ENCODE measurements at regions not wholly inside any gene's neighbourhood (a gene's known extent, or its start where the extent isn't known, plus 50 kb on each side); places are given as distances from the start of the nearest gene placed in this dataset.
"Not testable (repeated sequence)": the region's sequence is repeated elsewhere in the genome, so short reads cannot be mapped to it uniquely, and the experiment has no call there.

DNA sequence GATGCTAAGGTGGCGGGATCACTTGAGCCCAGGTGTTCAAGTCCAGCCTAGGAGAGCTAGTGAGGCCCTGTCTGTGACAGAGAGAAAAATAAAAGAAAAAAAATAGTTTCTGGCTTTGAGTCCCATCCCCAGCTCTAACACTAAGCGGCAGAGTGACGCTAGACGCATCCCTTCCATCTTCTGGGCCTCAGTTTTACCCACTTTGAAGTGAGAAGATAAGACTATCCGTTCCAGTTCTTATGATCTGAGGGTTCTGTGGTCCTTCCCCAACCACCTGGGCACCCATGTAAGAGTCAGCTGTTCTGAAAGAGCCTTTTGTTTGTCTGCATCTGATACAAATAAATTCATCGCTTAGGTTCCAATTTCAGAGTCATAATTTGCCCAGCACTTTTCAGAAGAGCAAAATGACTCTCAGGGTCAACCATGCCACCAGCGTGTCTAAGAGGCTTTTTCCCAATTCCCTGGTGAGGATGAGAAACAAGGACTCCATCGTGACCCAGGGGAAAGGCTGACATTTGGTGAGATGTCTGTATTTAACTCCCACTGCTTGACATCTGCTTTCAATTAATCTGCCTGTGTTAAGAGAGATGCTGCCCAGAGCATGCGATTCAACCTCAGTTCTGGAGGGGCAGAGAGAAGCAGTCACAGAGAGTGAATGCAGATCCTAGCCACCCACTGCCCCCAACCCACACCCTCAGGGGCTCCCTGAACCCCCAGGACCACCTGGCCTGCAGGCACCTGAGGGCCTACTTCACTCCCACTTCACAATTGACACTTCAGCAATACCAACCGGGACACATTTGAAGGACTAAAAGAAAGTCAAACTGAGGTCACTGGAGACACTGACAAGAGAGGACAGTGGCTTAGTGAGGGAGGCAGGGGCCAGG is 131.6 kb upstream of the TOP1 start:
- in situ Hi-C loops (cut with HindIII; ENCODE audit: low pct_unique_long_range_greater_than_20kb, low sequenced_read_pairs): no loop called here
- TF ChIP-seq JUND (IDR thresholded peaks at IDR 0.05; ENCODE audit: low read depth): no peak
- no peak for DNase-seq (ENCODE audit: low read depth in 1 of 2, low spot score in 1 of 2)

DNA sequence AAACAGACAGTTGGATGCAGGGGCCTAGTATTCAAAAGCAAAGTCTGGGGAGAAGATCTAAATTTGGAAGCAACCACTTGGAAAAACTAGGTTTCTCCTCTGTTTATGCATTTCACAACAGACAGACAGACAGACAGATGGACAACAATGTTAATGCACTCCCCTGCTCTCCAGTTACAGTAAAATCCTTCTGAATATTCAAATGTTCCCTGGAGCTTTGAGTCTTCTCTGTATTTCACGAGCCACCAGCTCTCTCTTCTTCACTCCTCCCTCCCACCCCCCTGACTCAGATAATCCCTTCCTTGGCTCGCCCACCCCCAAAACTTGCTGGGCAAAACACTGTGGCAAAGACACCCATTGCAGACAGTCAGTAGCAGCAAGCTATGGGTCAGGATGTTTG is 129.3 kb upstream of the TOP1 start:
- DNase-seq (ENCODE audit: low read depth in 1 of 2, low spot score in 1 of 2): no peak
- in situ Hi-C loops (cut with HindIII; ENCODE audit: low pct_unique_long_range_greater_than_20kb, low sequenced_read_pairs): no loop called here
- TF ChIP-seq JUND (IDR thresholded peaks at IDR 0.05; ENCODE audit: low read depth): no peak

DNA sequence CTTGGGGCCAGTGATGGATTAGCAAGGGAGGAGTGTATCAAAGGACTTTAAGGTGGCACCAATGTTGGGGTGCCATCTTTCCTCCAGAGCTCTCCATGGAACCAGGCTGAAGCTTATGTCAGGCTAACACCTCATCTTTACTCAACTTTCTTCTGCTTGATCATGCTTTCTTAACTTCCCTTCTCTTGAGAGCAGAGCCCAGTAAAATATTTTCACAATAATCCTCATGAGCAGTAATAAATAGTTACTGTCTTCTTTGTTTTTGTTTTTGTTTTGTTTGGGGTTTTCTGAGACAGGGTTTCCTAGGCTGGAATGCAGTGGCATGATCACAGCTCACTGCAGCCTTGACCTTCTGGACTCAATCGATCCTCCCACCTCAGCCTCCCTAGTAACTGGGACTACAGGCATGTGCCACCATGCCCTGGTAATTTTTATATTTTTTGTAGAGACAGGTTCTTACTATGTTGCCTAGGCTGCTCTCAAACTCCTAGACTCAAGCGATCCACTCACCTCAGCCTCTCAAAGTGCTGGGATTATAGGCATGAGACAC is 127.9 kb upstream of the TOP1 start:
- in situ Hi-C loops (cut with HindIII; ENCODE audit: low pct_unique_long_range_greater_than_20kb, low sequenced_read_pairs): no loop called here
- no peak for DNase-seq (ENCODE audit: low read depth in 1 of 2, low spot score in 1 of 2)
- TF ChIP-seq JUND (IDR thresholded peaks at IDR 0.05; ENCODE audit: low read depth): no peak

DNA sequence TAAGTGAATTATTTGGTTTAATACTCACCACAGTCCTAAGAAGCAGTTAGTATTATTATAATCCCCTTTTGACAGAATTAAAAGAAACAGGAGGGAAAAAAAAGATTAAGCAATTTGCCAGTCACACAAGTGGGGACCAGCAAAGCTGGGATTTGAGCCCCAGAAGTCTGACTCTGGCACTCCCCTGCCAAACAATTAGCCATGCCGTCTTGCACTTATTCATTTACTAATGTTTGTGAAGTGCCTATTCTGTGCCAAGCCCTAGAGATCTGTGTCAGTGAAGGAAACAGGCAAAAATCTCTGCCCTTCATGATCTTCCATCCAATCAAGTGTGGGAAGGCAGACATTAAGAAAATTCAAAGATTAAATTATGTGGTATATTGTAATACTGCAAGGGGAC is 126.0 kb upstream of the TOP1 start:
- no peak for DNase-seq (ENCODE audit: low read depth in 1 of 2, low spot score in 1 of 2)
- no peak for TF ChIP-seq JUND (IDR thresholded peaks at IDR 0.05; ENCODE audit: low read depth)
- in situ Hi-C loops (cut with HindIII; ENCODE audit: low pct_unique_long_range_greater_than_20kb, low sequenced_read_pairs): no loop called here

DNA sequence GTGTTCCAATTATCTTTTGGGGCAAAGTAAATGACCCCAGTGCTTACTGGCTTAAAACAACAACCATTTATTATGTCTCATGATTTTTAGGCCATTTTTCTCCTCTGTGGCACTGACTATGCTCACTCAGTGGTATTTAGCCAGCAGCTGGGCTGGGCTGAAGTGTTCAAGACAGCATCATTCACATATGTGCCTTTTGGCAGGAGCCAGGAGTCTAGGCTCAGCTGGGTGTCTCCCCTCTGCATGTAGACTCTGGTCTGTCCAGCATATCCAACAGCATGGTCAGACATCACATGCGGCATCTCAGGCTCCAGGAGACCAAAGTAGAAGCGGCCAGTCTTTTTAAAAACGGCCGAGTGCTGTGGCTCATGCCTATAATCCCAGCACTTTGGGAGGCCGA is 120.3 kb upstream of the TOP1 start:
- no peak for TF ChIP-seq JUND (IDR thresholded peaks at IDR 0.05; ENCODE audit: low read depth)
- in situ Hi-C loops (cut with HindIII; ENCODE audit: low pct_unique_long_range_greater_than_20kb, low sequenced_read_pairs): no loop called here
- no peak for DNase-seq (ENCODE audit: low read depth in 1 of 2, low spot score in 1 of 2)

DNA sequence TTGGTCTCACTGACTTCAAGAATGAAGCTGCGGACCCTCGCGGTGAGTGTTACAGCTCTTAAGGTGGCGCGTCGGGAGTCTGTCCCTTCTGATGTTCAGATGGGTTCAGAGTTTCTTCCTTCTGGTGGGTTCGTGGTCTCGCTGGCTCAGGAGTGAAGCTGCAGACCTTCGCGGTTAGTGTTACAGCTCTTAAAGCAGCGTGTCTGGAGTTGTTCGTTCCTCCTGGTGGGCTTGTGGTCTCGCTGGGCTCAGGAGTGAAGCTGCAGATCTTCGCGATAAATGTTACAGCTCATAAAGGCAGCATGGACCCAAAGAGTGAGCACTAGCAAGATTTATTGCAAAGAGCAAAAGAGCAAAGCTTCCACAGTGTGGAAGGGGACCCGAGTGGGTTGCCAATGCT is 119.1 kb upstream of the TOP1 start:
- in situ Hi-C loops (cut with HindIII; ENCODE audit: low pct_unique_long_range_greater_than_20kb, low sequenced_read_pairs); DNase-seq (ENCODE audit: low read depth in 1 of 2, low spot score in 1 of 2): not testable (repeated sequence)

DNA sequence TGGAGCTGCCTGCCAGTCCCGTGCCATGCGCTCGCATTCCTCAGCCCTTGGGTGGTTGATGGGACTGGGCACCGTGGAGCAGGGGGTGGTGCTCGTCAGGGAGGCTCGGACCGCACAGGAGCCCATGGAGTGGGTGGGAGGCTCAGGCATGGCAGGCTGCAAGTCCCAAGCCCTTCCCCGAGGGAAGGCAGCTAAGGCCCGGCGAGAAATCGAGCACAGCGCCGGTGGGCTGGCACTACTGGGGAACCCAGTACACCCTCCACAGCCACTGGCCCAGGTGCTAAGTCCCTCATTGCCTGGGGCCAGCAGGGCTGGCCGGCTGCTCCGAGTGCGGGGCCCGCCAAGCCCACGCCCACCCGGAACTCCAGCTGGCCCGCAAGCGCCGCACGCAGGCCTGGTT is 118.2 kb upstream of the TOP1 start:
- in situ Hi-C loops (cut with HindIII; ENCODE audit: low pct_unique_long_range_greater_than_20kb, low sequenced_read_pairs); DNase-seq (ENCODE audit: low read depth in 1 of 2, low spot score in 1 of 2): not testable (repeated sequence)

DNA sequence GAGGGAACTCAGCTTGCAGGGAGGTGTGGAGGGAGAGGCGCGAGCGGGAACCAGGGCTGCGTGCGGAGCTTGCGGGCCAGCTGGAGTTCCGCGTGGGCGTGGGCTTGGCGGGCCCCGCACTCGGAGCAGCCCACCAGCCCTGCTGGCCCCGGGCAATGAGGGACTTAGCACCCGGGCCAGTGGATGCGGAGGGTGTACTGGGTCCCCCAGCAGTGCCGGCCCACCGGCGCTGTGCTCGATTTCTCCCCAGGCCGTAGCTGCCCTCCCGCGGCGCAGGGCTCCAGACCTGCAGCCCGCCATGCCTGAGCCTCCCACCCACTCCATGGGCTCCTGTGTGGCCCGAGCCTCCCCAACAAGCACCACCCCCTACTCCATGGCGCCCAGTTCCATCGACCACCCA is 117.5 kb upstream of the TOP1 start:
- not testable (repeated sequence) for DNase-seq (ENCODE audit: low read depth in 1 of 2, low spot score in 1 of 2)

DNA sequence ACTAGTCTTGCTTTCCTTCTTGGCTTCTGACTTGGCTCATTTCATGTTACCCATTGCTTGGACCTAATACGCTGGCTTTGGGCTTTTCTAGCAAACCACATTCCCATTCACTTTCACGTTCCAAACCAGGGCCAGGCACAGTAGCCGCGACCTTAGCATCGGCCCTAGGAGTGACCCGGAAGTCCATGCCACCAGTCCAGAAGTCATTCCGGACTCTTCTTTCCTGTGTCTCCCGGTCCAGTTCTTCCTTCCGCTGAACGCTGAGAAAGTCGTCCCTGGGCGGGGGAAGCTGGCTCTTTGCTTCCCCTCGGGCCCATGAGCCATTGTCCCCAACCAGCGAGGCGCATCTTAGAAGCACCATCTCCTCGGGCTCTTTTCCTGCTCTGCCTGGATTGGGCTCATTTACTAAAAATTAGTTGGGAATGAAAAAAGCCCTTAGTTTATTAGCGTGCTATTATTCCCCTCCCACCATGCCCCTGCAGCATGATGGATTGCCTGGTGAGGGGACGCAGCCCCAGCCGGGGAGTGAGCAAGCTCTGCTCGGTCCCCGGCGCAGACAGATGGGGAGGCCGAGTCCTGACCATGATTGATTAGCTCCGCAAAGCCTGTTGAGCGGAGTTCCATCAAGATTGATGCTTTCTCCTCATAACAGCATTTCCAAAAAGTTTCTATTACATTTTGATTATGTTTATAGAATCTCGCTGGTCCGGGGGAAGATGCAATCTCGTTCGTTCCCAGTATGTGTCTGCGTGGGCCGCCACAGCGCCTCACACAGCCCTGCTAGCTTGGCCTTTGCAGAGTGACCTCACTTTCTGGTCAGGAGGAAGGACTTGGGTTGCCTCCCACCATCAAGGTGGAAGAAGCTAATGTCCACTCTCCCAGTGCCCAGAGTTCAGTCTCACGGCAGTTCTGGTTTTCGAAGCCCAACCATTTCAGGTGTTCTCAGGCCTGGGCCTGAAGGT is 115.1 kb upstream of the TOP1 start:
- TF ChIP-seq JUND (IDR thresholded peaks at IDR 0.05; ENCODE audit: low read depth): no peak
- no peak for DNase-seq (ENCODE audit: low read depth in 1 of 2, low spot score in 1 of 2)
- in situ Hi-C loops (cut with HindIII; ENCODE audit: low pct_unique_long_range_greater_than_20kb, low sequenced_read_pairs): no loop called here

More for the DNA sequence above, 117.5 kb upstream of the TOP1 start:
- in situ Hi-C loops (cut with HindIII; ENCODE audit: low pct_unique_long_range_greater_than_20kb, low sequenced_read_pairs): not testable (repeated sequence)

DNA sequence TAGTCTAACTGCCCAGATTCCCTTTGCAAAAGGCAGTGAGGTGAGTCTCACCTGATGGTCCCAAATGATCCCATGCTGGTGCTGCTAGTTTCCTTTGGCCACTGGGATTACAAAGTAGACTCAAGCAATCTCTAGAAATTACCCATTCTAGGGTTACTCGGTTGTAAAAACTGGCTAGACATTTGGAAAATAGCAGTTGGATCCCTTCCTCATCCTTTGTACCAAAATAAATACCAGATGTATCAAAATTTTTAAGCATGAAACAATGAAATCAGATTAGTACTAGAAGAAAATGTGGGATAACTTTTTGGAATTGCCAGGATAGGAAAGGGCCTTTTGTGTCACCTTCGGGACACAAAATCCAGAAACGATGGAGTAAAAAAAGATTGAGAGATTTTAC is 112.9 kb upstream of the TOP1 start:
- DNase-seq (ENCODE audit: low read depth in 1 of 2, low spot score in 1 of 2): no peak
- in situ Hi-C loops (cut with HindIII; ENCODE audit: low pct_unique_long_range_greater_than_20kb, low sequenced_read_pairs): no loop called here
- no peak for TF ChIP-seq JUND (IDR thresholded peaks at IDR 0.05; ENCODE audit: low read depth)

DNA sequence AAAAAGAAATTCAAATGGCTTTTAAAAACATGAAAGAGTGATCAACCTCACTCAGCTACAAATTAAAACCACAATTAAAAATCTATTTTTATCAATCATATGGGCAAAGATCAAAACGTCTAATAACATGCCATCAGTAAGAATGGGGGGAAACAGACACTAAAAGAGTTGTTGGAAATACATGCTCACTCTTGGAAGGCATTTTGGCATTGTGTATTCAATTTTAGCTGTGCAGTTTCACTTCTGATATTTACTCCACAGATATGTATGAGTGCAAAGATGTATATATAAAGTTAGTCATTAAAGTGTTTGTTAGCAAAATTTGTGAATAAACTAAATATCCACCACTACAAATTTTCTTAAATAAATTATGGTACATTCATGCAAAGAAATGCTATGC is 112.3 kb upstream of the TOP1 start:
- no peak for DNase-seq (ENCODE audit: low read depth in 1 of 2, low spot score in 1 of 2)
- TF ChIP-seq JUND (IDR thresholded peaks at IDR 0.05; ENCODE audit: low read depth): no peak
- in situ Hi-C loops (cut with HindIII; ENCODE audit: low pct_unique_long_range_greater_than_20kb, low sequenced_read_pairs): no loop called here

DNA sequence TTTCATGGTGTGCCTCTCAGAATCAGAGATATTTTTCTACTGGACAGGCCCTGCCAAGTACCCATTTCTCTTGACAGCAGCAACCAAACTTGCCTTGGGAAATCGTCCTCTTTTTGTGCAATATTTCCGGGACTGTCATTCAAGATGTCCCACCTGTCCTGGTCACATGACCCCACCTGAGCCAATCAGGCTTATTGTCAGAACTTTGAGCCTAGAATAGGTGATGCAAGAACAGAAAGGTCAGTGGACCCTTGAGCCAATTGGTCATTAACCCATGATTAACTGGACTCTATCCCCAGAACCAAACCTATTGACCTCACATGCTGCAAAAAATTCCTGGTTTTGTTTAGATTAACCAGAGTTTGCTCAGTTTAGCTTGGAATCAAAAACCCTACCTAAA is 108.3 kb upstream of the TOP1 start:
- TF ChIP-seq JUND (IDR thresholded peaks at IDR 0.05; ENCODE audit: low read depth): no peak
- in situ Hi-C loops (cut with HindIII; ENCODE audit: low pct_unique_long_range_greater_than_20kb, low sequenced_read_pairs): no loop called here
- no peak for DNase-seq (ENCODE audit: low read depth in 1 of 2, low spot score in 1 of 2)

DNA sequence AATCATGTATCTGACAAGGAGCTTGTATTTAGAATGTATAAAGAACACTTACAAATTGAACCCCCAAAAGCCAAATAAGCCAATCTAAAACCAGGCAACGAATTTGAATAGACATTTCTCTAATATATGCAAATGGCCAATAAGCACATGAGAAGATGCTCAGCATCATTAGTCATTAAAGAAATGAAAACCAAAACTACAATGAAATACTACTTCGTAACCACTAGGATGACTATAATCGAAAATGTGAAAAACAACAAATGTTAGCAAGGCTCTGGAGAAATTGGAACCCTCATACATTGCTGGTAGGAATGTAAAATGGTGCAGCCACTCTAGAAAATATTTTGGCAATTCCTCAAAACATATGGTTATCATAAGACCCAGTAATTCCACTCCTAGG is 105.8 kb upstream of the TOP1 start:
- in situ Hi-C loops (cut with HindIII; ENCODE audit: low pct_unique_long_range_greater_than_20kb, low sequenced_read_pairs): no loop called here
- DNase-seq (ENCODE audit: low read depth in 1 of 2, low spot score in 1 of 2): no peak
- TF ChIP-seq JUND (IDR thresholded peaks at IDR 0.05; ENCODE audit: low read depth): no peak
